Upper lobe of left lung (tissue), 4 donors: ENCODE measurements at regions not wholly inside any gene's neighbourhood (a gene's known extent, or its start where the extent isn't known, plus 50 kb on each side); places are given as distances from the start of the nearest gene placed in this dataset.

Experiments used
- POLR2A ChIP-seq, 4 donors: fragments of 450-650 bp; IDR thresholded peaks; one replicate each; pipeline ENCODE4 v1.5.1; 2016 to 2017; ENCODE audit warnings: antibody characterized with exemption in 4 of 4, mild to moderate bottlenecking in 2 of 4
- POLR2AphosphoS5 ChIP-seq, 2 donors: sonication (generic); formaldehyde crosslinking; IDR thresholded peaks; one replicate each; pipeline ENCODE4 v1.5.1; 2017; ENCODE audit warnings: antibody characterized with exemption in 2 of 2
- TF ChIP-seq, protein P1 (sequence below), 6 experiments: fragments of 450-650 bp in 4 of 6; fragments of 200-600 bp in 2 of 6; sonication (generic) in 2 of 6; IDR thresholded peaks; one replicate each; pipeline ENCODE4 v1.5.1; 2016 to 2019; ENCODE audit warnings: antibody characterized with exemption in 6 of 6

DNA sequence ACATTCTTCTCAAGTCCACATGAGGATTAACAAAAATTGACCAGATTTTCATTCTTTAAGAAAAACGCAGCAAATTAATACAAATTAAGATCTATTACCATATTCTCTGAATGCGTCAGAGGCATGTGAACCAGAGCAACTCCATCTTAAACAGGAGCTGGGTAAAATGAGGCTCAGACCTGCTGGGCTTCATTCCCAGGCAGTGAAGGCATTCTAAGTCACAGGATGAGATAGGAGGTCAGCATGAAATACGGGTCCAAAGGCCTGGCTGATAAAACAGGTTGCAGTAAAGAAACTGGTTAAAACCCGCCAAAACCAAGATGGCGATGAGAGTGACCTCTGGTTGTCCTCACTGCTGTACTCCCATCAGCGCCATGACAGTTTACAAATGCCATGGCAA, 217.6 kb downstream of the RDH14 start:
- TF ChIP-seq, protein P1, sequence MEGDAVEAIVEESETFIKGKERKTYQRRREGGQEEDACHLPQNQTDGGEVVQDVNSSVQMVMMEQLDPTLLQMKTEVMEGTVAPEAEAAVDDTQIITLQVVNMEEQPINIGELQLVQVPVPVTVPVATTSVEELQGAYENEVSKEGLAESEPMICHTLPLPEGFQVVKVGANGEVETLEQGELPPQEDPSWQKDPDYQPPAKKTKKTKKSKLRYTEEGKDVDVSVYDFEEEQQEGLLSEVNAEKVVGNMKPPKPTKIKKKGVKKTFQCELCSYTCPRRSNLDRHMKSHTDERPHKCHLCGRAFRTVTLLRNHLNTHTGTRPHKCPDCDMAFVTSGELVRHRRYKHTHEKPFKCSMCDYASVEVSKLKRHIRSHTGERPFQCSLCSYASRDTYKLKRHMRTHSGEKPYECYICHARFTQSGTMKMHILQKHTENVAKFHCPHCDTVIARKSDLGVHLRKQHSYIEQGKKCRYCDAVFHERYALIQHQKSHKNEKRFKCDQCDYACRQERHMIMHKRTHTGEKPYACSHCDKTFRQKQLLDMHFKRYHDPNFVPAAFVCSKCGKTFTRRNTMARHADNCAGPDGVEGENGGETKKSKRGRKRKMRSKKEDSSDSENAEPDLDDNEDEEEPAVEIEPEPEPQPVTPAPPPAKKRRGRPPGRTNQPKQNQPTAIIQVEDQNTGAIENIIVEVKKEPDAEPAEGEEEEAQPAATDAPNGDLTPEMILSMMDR (IDR thresholded peaks at IDR 0.05) = no peak
- no peak for TF ChIP-seq POLR2AphosphoS5 (IDR thresholded peaks at IDR 0.05)
- TF ChIP-seq POLR2A (IDR thresholded peaks at IDR 0.05) = no peak
